ENCODE measurements at regions not wholly inside any gene's neighbourhood (a gene's known extent, or its start where the extent isn't known, plus 50 kb on each side); places are given as distances from the start of the nearest gene placed in this dataset.

DNA sequence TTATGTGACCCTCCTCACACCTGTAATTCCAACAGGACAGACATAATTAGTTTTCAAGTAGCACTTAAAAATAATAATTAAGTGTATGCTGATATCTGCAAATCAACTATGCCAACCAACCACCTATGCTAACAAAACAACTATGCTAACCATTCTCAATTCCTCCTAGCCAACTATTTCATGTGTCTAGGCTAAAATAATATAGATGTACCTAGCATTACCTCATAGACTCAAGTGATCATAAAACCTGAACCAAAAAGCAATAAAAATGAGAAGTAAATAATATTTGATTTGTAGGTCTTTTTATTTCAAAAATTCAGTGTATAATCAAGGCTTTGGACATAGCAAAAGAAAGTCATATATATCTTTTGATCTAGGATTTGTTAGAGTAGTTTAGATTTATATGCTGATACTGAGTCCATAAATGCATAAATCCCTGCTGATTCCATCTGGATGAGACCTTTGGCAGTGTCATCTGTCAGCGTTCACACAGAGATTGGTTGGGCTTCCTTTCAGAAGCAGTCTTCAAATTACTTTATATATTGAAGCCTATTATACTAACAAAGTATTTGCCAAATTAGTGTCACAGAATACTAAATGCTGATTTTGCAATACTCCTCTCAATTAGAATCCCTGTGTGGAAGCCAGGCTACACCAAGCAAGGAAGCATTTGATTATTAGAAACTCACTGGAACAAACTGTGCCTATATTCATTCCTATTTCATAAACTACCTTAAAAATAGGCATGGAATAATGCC lies 101.4 kb upstream of the PPM1H start:
- TF ChIP-seq, protein P1, sequence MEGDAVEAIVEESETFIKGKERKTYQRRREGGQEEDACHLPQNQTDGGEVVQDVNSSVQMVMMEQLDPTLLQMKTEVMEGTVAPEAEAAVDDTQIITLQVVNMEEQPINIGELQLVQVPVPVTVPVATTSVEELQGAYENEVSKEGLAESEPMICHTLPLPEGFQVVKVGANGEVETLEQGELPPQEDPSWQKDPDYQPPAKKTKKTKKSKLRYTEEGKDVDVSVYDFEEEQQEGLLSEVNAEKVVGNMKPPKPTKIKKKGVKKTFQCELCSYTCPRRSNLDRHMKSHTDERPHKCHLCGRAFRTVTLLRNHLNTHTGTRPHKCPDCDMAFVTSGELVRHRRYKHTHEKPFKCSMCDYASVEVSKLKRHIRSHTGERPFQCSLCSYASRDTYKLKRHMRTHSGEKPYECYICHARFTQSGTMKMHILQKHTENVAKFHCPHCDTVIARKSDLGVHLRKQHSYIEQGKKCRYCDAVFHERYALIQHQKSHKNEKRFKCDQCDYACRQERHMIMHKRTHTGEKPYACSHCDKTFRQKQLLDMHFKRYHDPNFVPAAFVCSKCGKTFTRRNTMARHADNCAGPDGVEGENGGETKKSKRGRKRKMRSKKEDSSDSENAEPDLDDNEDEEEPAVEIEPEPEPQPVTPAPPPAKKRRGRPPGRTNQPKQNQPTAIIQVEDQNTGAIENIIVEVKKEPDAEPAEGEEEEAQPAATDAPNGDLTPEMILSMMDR (IDR thresholded peaks at IDR 0.05) = no peak
- no peak for TF ChIP-seq POLR2A (IDR thresholded peaks at IDR 0.05)
